DND-41 (cell line): ENCODE measurements at regions not wholly inside any gene's neighbourhood (a gene's known extent, or its start where the extent isn't known, plus 50 kb on each side); places are given as distances from the start of the nearest gene placed in this dataset.

Experiments used
- ATAC-seq: fragments of 200-7000 bp; cut with Tn5 transposase; 3 replicates; pipeline ENCODE4 v1.9.1; 2021; ENCODE audit warnings: low read depth; ENCODE audit not compliant: insufficient read depth
- DNase-seq: peaks from one replicate; pipeline ENCODE4 v3.0.0-alpha.2; 2020
- H2AFZ ChIP-seq: 2 replicates; pipeline ENCODE4 v1.6.0; 2012; ENCODE audit warnings: low read depth, low read length
- H3K27ac ChIP-seq: 2 replicates; pipeline ENCODE4 v1.5.1; 2012; ENCODE audit warnings: low read length, inconsistent platforms
- H3K27me3 ChIP-seq: fragments of 200-600 bp; sonication (generic); 2 replicates; pipeline ENCODE4 v1.6.0; 2012; ENCODE audit warnings: low read length, mild to moderate bottlenecking, inconsistent platforms; ENCODE audit not compliant: insufficient read depth, poor library complexity
- H3K36me3 ChIP-seq: 2 replicates; pipeline ENCODE4 v1.5.1; 2012; ENCODE audit warnings: low read length, inconsistent platforms; ENCODE audit not compliant: insufficient read depth
- H3K4me1 ChIP-seq: 2 replicates; pipeline ENCODE4 v1.5.1; 2012; ENCODE audit warnings: mild to moderate bottlenecking, low read length; ENCODE audit not compliant: insufficient read depth
- H3K4me2 ChIP-seq: 2 replicates; pipeline ENCODE4 v1.6.0; 2012; ENCODE audit warnings: mild to moderate bottlenecking, moderate library complexity, low read length, inconsistent platforms; ENCODE audit not compliant: insufficient read depth
- H3K4me3 ChIP-seq, 2 experiments: fragments of 200-600 bp in 1 of 2; shearing (Covaris generic) in 1 of 2; 2 replicates each; pipeline ENCODE4 v1.5.1; 2012 to 2016; ENCODE audit warnings: inconsistent platforms in 2 of 2, low read length in 2 of 2, mild to moderate bottlenecking in 2 of 2, low read depth in 1 of 2, moderate library complexity in 1 of 2
- H3K79me2 ChIP-seq: 2 replicates; pipeline ENCODE4 v1.6.0; 2012; ENCODE audit warnings: low read length, inconsistent platforms; ENCODE audit not compliant: insufficient read depth
- H3K9ac ChIP-seq: 2 replicates; pipeline ENCODE4 v1.6.0; 2012; ENCODE audit warnings: low read depth, mild to moderate bottlenecking, inconsistent platforms, low read length, moderate library complexity
- H3K9me3 ChIP-seq: 2 replicates; pipeline ENCODE4 v1.5.1; 2012; ENCODE audit warnings: low read length, moderate library complexity, mild to moderate bottlenecking, inconsistent platforms; ENCODE audit not compliant: insufficient read depth, severe bottlenecking
- H4K20me1 ChIP-seq: 2 replicates; pipeline ENCODE4 v1.6.0; 2012; ENCODE audit warnings: low read length; ENCODE audit not compliant: insufficient read depth
- EZH2 ChIP-seq: IDR thresholded peaks from 3 replicates; pipeline ENCODE4 v1.6.1; 2012; ENCODE audit warnings: borderline replicate concordance, low read depth, mild to moderate bottlenecking, moderate library complexity, low read length, inconsistent platforms; ENCODE audit not compliant: severe bottlenecking
- TF ChIP-seq, protein P1 (sequence below): IDR thresholded peaks from 2 replicates; pipeline ENCODE4 v1.5.1; 2012; ENCODE audit warnings: borderline replicate concordance, low read length, moderate library complexity, mild to moderate bottlenecking; ENCODE audit not compliant: poor library complexity, severe bottlenecking; ENCODE audit errors: extremely low read depth

DNA sequence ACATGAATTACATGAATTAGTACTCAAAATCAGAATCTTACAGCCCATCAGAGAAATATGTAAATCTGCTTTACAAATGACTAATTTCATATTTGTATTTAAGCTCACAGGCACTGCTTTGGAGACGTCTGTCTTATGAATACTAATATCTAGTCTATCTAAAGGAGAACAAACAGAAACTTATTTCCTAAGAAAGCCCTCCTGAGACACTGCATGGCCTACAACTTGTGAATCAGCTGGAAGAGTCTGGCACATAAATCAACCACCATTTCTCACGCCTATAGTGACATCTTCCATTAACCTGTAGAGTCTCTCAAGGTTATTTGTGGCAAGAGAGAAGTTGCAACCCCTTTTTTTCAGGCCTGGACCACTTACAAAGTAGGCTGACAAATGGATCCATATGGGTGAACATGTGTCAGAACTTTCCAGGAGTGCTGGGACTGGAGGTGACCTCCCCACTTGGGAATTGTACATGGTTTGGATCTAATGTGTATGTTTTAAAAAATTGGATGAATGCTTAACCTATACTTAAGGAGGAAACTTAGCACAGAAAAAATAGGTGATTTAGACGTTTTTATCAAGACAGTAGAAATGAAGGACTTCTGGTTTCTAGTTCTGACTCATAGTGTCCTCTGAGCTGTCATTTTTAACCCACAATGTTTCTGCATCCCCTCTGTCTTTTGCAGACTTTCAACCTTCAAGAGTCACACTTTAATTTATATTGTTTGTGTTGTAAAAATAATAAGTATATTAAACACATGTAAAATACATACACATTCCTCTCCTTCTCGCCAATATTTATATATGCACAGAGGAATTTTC is 83.2 kb upstream of the ARHGAP24 start:
- no peak overlapping the region for H3K4me3 ChIP-seq
- H3K36me3 ChIP-seq = no peaks in the 10 kb centered on the region
- no peak for ATAC-seq
- H3K27me3 ChIP-seq = no peaks in the 10 kb centered on the region
- DNase-seq = no peak
- no peaks in the 10 kb centered on the region for H3K79me2 ChIP-seq
- no peak overlapping the region for H3K27ac ChIP-seq
- no peak overlapping the region for H2AFZ ChIP-seq
- no peak for TF ChIP-seq EZH2
- TF ChIP-seq, protein P1, sequence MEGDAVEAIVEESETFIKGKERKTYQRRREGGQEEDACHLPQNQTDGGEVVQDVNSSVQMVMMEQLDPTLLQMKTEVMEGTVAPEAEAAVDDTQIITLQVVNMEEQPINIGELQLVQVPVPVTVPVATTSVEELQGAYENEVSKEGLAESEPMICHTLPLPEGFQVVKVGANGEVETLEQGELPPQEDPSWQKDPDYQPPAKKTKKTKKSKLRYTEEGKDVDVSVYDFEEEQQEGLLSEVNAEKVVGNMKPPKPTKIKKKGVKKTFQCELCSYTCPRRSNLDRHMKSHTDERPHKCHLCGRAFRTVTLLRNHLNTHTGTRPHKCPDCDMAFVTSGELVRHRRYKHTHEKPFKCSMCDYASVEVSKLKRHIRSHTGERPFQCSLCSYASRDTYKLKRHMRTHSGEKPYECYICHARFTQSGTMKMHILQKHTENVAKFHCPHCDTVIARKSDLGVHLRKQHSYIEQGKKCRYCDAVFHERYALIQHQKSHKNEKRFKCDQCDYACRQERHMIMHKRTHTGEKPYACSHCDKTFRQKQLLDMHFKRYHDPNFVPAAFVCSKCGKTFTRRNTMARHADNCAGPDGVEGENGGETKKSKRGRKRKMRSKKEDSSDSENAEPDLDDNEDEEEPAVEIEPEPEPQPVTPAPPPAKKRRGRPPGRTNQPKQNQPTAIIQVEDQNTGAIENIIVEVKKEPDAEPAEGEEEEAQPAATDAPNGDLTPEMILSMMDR = no peak
- H3K9ac ChIP-seq = no peak overlapping the region
- no peaks in the 10 kb centered on the region for H3K9me3 ChIP-seq
- H4K20me1 ChIP-seq = no peaks in the 10 kb centered on the region
- no peaks in the 10 kb centered on the region for H3K4me1 ChIP-seq
- H3K4me2 ChIP-seq = no peak overlapping the region

GRCh38 chr4:85393201-85393600 is 81.7 kb upstream of the ARHGAP24 start:
- Histone ChIP-seq H3K36me3 (no peaks in the 10 kb centered on the region), H2AFZ (no peak overlapping the region), H3K4me2 (no peak overlapping the region), H3K4me3 (no peak overlapping the region), H3K27ac (no peak overlapping the region), H3K79me2 (no peaks in the 10 kb centered on the region), H3K4me1 (no peaks in the 10 kb centered on the region), H4K20me1 (no peaks in the 10 kb centered on the region), H3K9me3 (no peaks in the 10 kb centered on the region), H3K27me3 (no peaks in the 10 kb centered on the region), H3K9ac (no peak overlapping the region)
- DNase-seq (no peak), ATAC-seq (no peak)
- TF ChIP-seq EZH2 = no peak
- TF ChIP-seq, protein P1 = no peak

DNA sequence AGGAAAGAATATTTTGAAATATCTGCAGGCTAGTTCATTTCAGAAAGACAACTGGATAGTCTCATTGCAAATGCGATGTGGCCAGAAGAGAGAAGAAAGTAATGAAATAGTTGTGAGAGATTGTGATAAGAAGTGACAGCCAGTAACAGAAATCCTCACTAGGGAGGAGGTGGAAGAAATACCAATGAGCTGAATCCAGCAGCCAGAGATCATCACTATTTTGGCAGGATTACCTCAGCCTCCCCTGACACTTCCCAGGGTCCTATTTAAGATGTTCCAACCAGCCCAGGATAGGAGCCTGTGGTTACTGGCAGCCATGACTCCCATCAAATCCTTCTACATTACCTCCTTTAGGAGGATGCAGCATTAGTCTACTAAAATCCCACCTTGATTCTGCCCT is 76.7 kb upstream of the ARHGAP24 start:
- no peak overlapping the region for H2AFZ ChIP-seq
- no peaks in the 10 kb centered on the region for H3K79me2 ChIP-seq
- no peaks in the 10 kb centered on the region for H3K9me3 ChIP-seq
- ATAC-seq = no peak
- DNase-seq = no peak
- no peak for TF ChIP-seq EZH2
- TF ChIP-seq, protein P1 = no peak
- H3K4me3 ChIP-seq = no peak overlapping the region
- no peak overlapping the region for H3K9ac ChIP-seq
- H3K36me3 ChIP-seq = no peaks in the 10 kb centered on the region
- no peaks in the 10 kb centered on the region for H4K20me1 ChIP-seq
- no peaks in the 10 kb centered on the region for H3K27me3 ChIP-seq
- no peaks in the 10 kb centered on the region for H3K4me1 ChIP-seq
- H3K4me2 ChIP-seq = no peak overlapping the region
- no peak overlapping the region for H3K27ac ChIP-seq

DNA sequence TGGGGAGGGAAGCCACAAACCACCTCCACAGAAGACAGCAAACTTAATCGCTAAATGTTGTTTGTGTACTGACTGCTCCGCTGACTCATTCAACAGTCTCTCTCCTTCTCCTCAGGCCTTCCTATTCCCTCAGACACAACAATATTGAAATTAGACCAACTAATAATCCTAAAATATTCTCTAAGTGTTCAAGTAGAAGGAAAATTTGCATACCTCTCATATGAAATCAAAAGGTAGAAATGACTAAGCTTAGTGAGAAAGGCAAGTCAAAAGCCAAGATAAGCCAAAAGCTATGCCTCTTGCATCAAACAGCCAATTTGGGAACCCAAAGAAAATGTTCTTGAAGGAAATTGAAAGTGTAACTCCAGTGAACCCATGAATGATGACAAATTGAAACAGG is 75.7 kb upstream of the ARHGAP24 start:
- no peaks in the 10 kb centered on the region for H3K79me2 ChIP-seq
- H3K4me3 ChIP-seq = no peak overlapping the region
- H3K9me3 ChIP-seq = no peaks in the 10 kb centered on the region
- no peak overlapping the region for H3K9ac ChIP-seq
- no peaks in the 10 kb centered on the region for H3K4me1 ChIP-seq
- no peak for TF ChIP-seq EZH2
- TF ChIP-seq, protein P1 = no peak
- no peak for ATAC-seq
- H3K36me3 ChIP-seq = no peaks in the 10 kb centered on the region
- H3K27me3 ChIP-seq = no peaks in the 10 kb centered on the region
- H3K4me2 ChIP-seq = no peak overlapping the region
- DNase-seq = no peak
- no peak overlapping the region for H3K27ac ChIP-seq
- no peaks in the 10 kb centered on the region for H4K20me1 ChIP-seq
- H2AFZ ChIP-seq = no peak overlapping the region
